DND-41 (cell line): ENCODE measurements at regions not wholly inside any gene's neighbourhood (a gene's known extent, or its start where the extent isn't known, plus 50 kb on each side); places are given as distances from the start of the nearest gene placed in this dataset.

ENCODE experiments used
- CTCF ChIP-seq: IDR thresholded peaks from 2 replicates; pipeline ENCODE4 v1.5.1; 2012; ENCODE audit warnings: borderline replicate concordance, low read length, moderate library complexity, mild to moderate bottlenecking; ENCODE audit not compliant: poor library complexity, severe bottlenecking; ENCODE audit errors: extremely low read depth
- EZH2 ChIP-seq: IDR thresholded peaks from 3 replicates; pipeline ENCODE4 v1.6.1; 2012; ENCODE audit warnings: borderline replicate concordance, low read depth, mild to moderate bottlenecking, moderate library complexity, low read length, inconsistent platforms; ENCODE audit not compliant: severe bottlenecking

- TF ChIP-seq CTCF (no peak), EZH2 (no peak)
Observed at GRCh38 chr9:107632661-107633060, 143.1 kb upstream of the KLF4 start.
